H1 (cell line): ENCODE measurements at regions not wholly inside any gene's neighbourhood (a gene's known extent, or its start where the extent isn't known, plus 50 kb on each side); places are given as distances from the start of the nearest gene placed in this dataset.

Source experiments
- CTCF ChIA-PET: fragments of 300-600 bp; sonication (Branson Sonifier 250); formaldehyde crosslinking; loops from one replicate; lab custom pipeline; 2021; ENCODE audit not compliant: partially characterized antibody; lab: Charles Lee
- POLR2A ChIA-PET: fragments of 300-600 bp; sonication (Branson Sonifier 250); formaldehyde crosslinking; loops from one replicate; lab custom pipeline; 2021; ENCODE audit warnings: inconsistent platforms; ENCODE audit not compliant: partially characterized antibody; lab: Charles Lee
- DNase-seq, 2 experiments: peaks; one replicate each; pipeline versions ENCODE4 v3.0.0 to v3.0.0-alpha.2; 2010 to 2022; ENCODE audit warnings: low spot score in 2 of 2, low read depth in 1 of 2, mixed read lengths in 1 of 2
- FAIRE-seq: peaks from 2 replicates; lab custom pipeline; 2011; peaks lifted over from hg19 to GRCh38; lab: Jason Lieb, UNC
- H2AFZ ChIP-seq: 2 replicates; pipeline ENCODE4 v1.8.1; 2012; ENCODE audit warnings: low read length, inconsistent platforms
- H2AK5ac ChIP-seq: 2 replicates; pipeline ENCODE4 v1.6.1; 2013; ENCODE audit warnings: low read depth, low read length
- H2BK120ac ChIP-seq: replicated peaks from 2 replicates; pipeline ENCODE3; 2013; ENCODE audit warnings: low read depth, low read length, inconsistent platforms
- H2BK12ac ChIP-seq: 2 replicates; pipeline ENCODE4 v1.6.1; 2013; ENCODE audit warnings: low read depth, low read length
- H2BK15ac ChIP-seq: 2 replicates; pipeline ENCODE4 v1.6.1; 2013; ENCODE audit warnings: low read length
- H2BK20ac ChIP-seq: 2 replicates; pipeline ENCODE4 v1.6.1; 2013; ENCODE audit warnings: low read length
- H2BK5ac ChIP-seq: 2 replicates; pipeline ENCODE4 v1.6.1; 2013; ENCODE audit warnings: low read depth, low read length
- H3K14ac ChIP-seq: 2 replicates; pipeline ENCODE4 v1.6.1; 2013; ENCODE audit warnings: inconsistent platforms; ENCODE audit not compliant: insufficient read length
- H3K18ac ChIP-seq: 2 replicates; pipeline ENCODE4 v1.6.1; 2013; ENCODE audit warnings: low read length; ENCODE audit errors: extremely low read depth
- H3K23ac ChIP-seq: 2 replicates; pipeline ENCODE4 v1.6.1; 2013; ENCODE audit warnings: inconsistent platforms; ENCODE audit not compliant: insufficient read length
- H3K23me2 ChIP-seq: 2 replicates; pipeline ENCODE4 v1.6.1; 2013; ENCODE audit warnings: low read depth, low read length
- H3K27ac ChIP-seq: 2 replicates; pipeline ENCODE4 v1.6.1; 2011; ENCODE audit warnings: low read depth, low read length, inconsistent platforms
- H3K27me3 ChIP-seq, 4 experiments: replicated peaks in 1 of 4; 1 replicate in 1 of 4; 2 replicates in 3 of 4; pipeline versions ENCODE4 v1.6.1 to v1.8.1; 2011 to 2013; ENCODE audit warnings: low read length in 3 of 4, mild to moderate bottlenecking in 3 of 4, inconsistent platforms in 2 of 4, mixed read lengths in 2 of 4, moderate library complexity in 1 of 4; ENCODE audit not compliant: control insufficient read depth in 3 of 4, insufficient read depth in 3 of 4; ENCODE audit errors: extremely low read depth in 1 of 4
- H3K36me3 ChIP-seq, 4 experiments: 2 replicates each; pipeline versions ENCODE4 v1.6.1 to v1.8.1; 2011 to 2013; ENCODE audit warnings: mild to moderate bottlenecking in 4 of 4, low read length in 3 of 4, moderate library complexity in 2 of 4, control low read depth in 1 of 4, inconsistent platforms in 1 of 4; ENCODE audit not compliant: insufficient read depth in 4 of 4, control insufficient read depth in 2 of 4
- H3K4ac ChIP-seq: replicated peaks from 2 replicates; pipeline ENCODE3; 2013; ENCODE audit warnings: low read length, low read depth, mixed read lengths, inconsistent platforms; ENCODE audit not compliant: insufficient read length
- H3K4me1 ChIP-seq, 4 experiments: replicated peaks in 1 of 4; 1 replicate in 1 of 4; 2 replicates in 3 of 4; pipeline versions ENCODE4 v1.6.1 to v1.8.1; 2011 to 2013; ENCODE audit warnings: low read length in 3 of 4, inconsistent platforms in 2 of 4, mixed read lengths in 1 of 4; ENCODE audit not compliant: insufficient read depth in 4 of 4, control insufficient read depth in 3 of 4
- H3K4me2 ChIP-seq, 2 experiments: 2 replicates each; pipeline versions ENCODE4 v1.6.1 to v1.8.1; 2011 to 2013; ENCODE audit warnings: low read depth in 2 of 2, low read length in 2 of 2, control low read depth in 1 of 2, inconsistent platforms in 1 of 2, mild to moderate bottlenecking in 1 of 2; ENCODE audit not compliant: insufficient read depth in 1 of 2
- H3K4me3 ChIP-seq, 4 experiments: fragments of 200-600, 300-600 bp in 1 of 4; sonication (generic), shearing (Covaris generic), sonication (Bioruptor Twin) in 1 of 4; 2 replicates each; pipeline versions ENCODE4 v1.5.1 to v1.8.1; 2011 to 2016; ENCODE audit warnings: low read length in 4 of 4, low read depth in 3 of 4, control low read depth in 2 of 4, inconsistent platforms in 2 of 4, mild to moderate bottlenecking in 2 of 4, mixed read lengths in 1 of 4, moderate library complexity in 1 of 4; ENCODE audit not compliant: insufficient read depth in 2 of 4; ENCODE audit errors: extremely low read depth in 1 of 4
- H3K56ac ChIP-seq: replicated peaks from 2 replicates; pipeline ENCODE3; 2013; ENCODE audit warnings: low read depth, mild to moderate bottlenecking, mixed read lengths, low read length, inconsistent platforms; ENCODE audit not compliant: insufficient read length
- H3K79me1 ChIP-seq: 2 replicates; pipeline ENCODE4 v1.6.1; 2013; ENCODE audit warnings: low read depth, low read length, control low read depth
- H3K79me2 ChIP-seq, 2 experiments: 2 replicates each; pipeline versions ENCODE4 v1.6.1 to v1.8.1; 2012 to 2013; ENCODE audit warnings: low read length in 2 of 2, mild to moderate bottlenecking in 2 of 2, inconsistent platforms in 1 of 2; ENCODE audit not compliant: insufficient read depth in 2 of 2, control insufficient read depth in 1 of 2
- H3K9ac ChIP-seq, 4 experiments: replicated peaks in 1 of 4; 1 replicate in 1 of 4; 2 replicates in 3 of 4; pipeline versions ENCODE4 v1.6.1 to v1.8.1; 2011 to 2013; ENCODE audit warnings: low read depth in 3 of 4, low read length in 3 of 4, control low read depth in 2 of 4, mild to moderate bottlenecking in 2 of 4, moderate library complexity in 2 of 4, inconsistent platforms in 1 of 4; ENCODE audit errors: extremely low read depth in 1 of 4
- H3K9me3 ChIP-seq, 2 experiments: 2 replicates each; pipeline versions ENCODE4 v1.6.1 to v1.8.1; 2012 to 2013; ENCODE audit warnings: mild to moderate bottlenecking in 2 of 2, moderate library complexity in 2 of 2, control low read depth in 1 of 2, inconsistent platforms in 1 of 2, low read depth in 1 of 2, low read length in 1 of 2, mixed read lengths in 1 of 2; ENCODE audit not compliant: insufficient read depth in 2 of 2
- H4K20me1 ChIP-seq, 2 experiments: replicated peaks in 1 of 2; 2 replicates each; pipeline versions ENCODE3 to v1.8.1; 2011 to 2013; ENCODE audit warnings: inconsistent platforms in 2 of 2, low read length in 2 of 2, mild to moderate bottlenecking in 1 of 2; ENCODE audit not compliant: insufficient read depth in 2 of 2, control insufficient read depth in 1 of 2
- H4K5ac ChIP-seq: 2 replicates; pipeline ENCODE4 v1.6.1; 2013; ENCODE audit warnings: low read length, low read depth, mixed read lengths, inconsistent platforms; ENCODE audit not compliant: insufficient read length
- H4K8ac ChIP-seq: 2 replicates; pipeline ENCODE4 v1.8.0; 2013; ENCODE audit warnings: mild to moderate bottlenecking, moderate library complexity, low read length, inconsistent platforms; ENCODE audit not compliant: insufficient read depth; ENCODE audit errors: extremely low read depth
- H4K91ac ChIP-seq: replicated peaks from 2 replicates; pipeline ENCODE3; 2013; ENCODE audit warnings: low read length, mixed read lengths, inconsistent platforms; ENCODE audit not compliant: insufficient read length
- ASH2L ChIP-seq: fragments of 200-600, 300-600 bp; sonication (generic); IDR thresholded peaks from one replicate; pipeline ENCODE4 v1.7.1; 2017; ENCODE audit warnings: low read length
- ATF3 ChIP-seq: IDR thresholded peaks from 2 replicates; pipeline ENCODE4 v1.6.1; 2011; ENCODE audit warnings: low read depth, mild to moderate bottlenecking, low read length; ENCODE audit not compliant: insufficient read depth
- CEBPB ChIP-seq: IDR thresholded peaks from 2 replicates; pipeline ENCODE4 v1.6.1; 2012; ENCODE audit warnings: low read depth, low read length
- CHD1 ChIP-seq: IDR thresholded peaks from 2 replicates; pipeline ENCODE4 v1.6.1; 2012; ENCODE audit warnings: low read depth, low read length, improper control_type of control experiment
- CREB1 ChIP-seq: IDR thresholded peaks from 2 replicates; pipeline ENCODE4 v1.6.1; 2012; ENCODE audit warnings: inconsistent platforms
- GTF2F1 ChIP-seq: IDR thresholded peaks from 2 replicates; pipeline ENCODE4 v1.6.1; 2012; ENCODE audit warnings: low read depth, low read length, improper control_type of control experiment, borderline replicate concordance
- JUN ChIP-seq: IDR thresholded peaks from 2 replicates; pipeline ENCODE4 v1.6.1; 2011; ENCODE audit warnings: low read depth, mild to moderate bottlenecking, improper control_type of control experiment, low read length
- KDM4A ChIP-seq: IDR thresholded peaks from one replicate; pipeline ENCODE4 v1.7.1; 2012; ENCODE audit warnings: low read depth, mild to moderate bottlenecking, moderate library complexity, low read length, inconsistent platforms; ENCODE audit not compliant: severe bottlenecking
- MAX ChIP-seq: IDR thresholded peaks from 2 replicates; pipeline ENCODE4 v1.6.1; 2012; ENCODE audit warnings: inconsistent platforms
- RNF2 ChIP-seq: fragments of 200-900, 300-1000 bp; sonication (generic); IDR thresholded peaks from 2 replicates; pipeline ENCODE4 v1.7.1; 2016; ENCODE audit warnings: borderline replicate concordance, low read depth, mild to moderate bottlenecking, antibody characterized with exemption, low read length; ENCODE audit not compliant: poor library complexity, severe bottlenecking; ENCODE audit errors: missing control alignments
- RXRA ChIP-seq: IDR thresholded peaks from 2 replicates; pipeline ENCODE4 v1.6.1; 2011; ENCODE audit warnings: low read depth, mild to moderate bottlenecking, low read length, moderate library complexity; ENCODE audit not compliant: insufficient read depth
- SAP30 ChIP-seq: fragments of 300-600 bp; sonication (generic); IDR thresholded peaks from 2 replicates; pipeline ENCODE4 v1.7.1; 2012; ENCODE audit warnings: low read length, moderate library complexity, mild to moderate bottlenecking, inconsistent platforms; ENCODE audit not compliant: insufficient read depth, insufficient replicate concordance
- SIX5 ChIP-seq: IDR thresholded peaks from 2 replicates; pipeline ENCODE4 v1.6.1; 2011; ENCODE audit warnings: mild to moderate bottlenecking, low read depth, low read length
- WGBS, 2 experiments: shearing (Covaris generic) in 1 of 2; methylation state at CpG; one replicate each; pipeline versions ENCODE4 v1.1.6 to v1.1.7; 2013 to 2015; ENCODE audit warnings: low lambda C conversion rate in 2 of 2, mixed read lengths in 2 of 2, inconsistent platforms in 1 of 2, low coverage in 1 of 2, missing lambda C conversion rate in 1 of 2; ENCODE audit not compliant: insufficient replicate concordance in 2 of 2, insufficient coverage in 1 of 2, insufficient read length in 1 of 2; ENCODE audit errors: extremely low coverage in 1 of 2, missing lambda C conversion rate in 1 of 2; 5-methylcytosine and 5-hydroxymethylcytosine counted together
- TF ChIP-seq, protein P1 (sequence below): IDR thresholded peaks from 2 replicates; pipeline ENCODE4 v1.6.1; 2012; ENCODE audit warnings: inconsistent platforms

DNA sequence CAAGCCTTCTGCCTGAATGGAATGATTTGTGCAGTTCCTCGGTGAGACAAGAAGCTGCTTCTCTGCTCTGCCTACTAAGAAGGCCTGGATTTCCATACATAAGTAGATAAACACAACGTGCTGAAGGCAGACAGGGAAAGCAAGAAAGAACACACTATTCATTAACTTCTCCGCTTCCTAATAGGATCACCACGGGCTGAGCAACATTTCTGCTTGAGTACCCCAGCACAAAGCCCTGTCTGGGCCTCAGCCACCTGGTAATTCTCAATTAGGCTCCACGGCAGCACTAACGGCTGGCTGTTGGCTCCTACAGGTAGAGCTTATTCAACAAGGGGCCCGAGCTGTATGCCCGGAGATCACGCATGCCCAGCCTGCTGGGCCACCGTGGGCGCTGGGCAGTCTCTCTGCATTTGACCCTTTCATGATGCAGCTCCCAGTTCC is 1156.6 kb downstream of the TBC1D22A start:
- POLR2A ChIA-PET: no interaction called here
- TF ChIP-seq GTF2F1 (no peak), JUN (no peak), ASH2L (no peak), MAX (no peak), CEBPB (no peak), CREB1 (no peak), SAP30 (no peak), RXRA (no peak), RNF2 (no peak), CHD1 (no peak), KDM4A (no peak), ATF3 (no peak), SIX5 (no peak)
- TF ChIP-seq, protein P1, sequence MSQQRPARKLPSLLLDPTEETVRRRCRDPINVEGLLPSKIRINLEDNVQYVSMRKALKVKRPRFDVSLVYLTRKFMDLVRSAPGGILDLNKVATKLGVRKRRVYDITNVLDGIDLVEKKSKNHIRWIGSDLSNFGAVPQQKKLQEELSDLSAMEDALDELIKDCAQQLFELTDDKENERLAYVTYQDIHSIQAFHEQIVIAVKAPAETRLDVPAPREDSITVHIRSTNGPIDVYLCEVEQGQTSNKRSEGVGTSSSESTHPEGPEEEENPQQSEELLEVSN: no peak

More for the DNA sequence above, 1156.6 kb downstream of the TBC1D22A start:
- H3K79me2 ChIP-seq: no peaks in the 10 kb centered on the region
- H3K4me3 ChIP-seq: no peak overlapping the region
- no peak overlapping the region for H3K23ac ChIP-seq
- no peaks in the 10 kb centered on the region for H3K27me3 ChIP-seq
- no peaks in the 10 kb centered on the region; the same call in 1 of the 2 replicates for H3K23me2 ChIP-seq
- WGBS, 2 experiments: 81% methylated on average over 11 of the region's 11 CpGs; no CpG with 5 or more reads in 1 of the 2 experiments
- H3K79me1 ChIP-seq: no peaks in the 10 kb centered on the region
- H2BK12ac ChIP-seq: no peak overlapping the region
- no peak overlapping the region for H3K9ac ChIP-seq
- H4K5ac ChIP-seq: no peak overlapping the region
- H2BK20ac ChIP-seq: no peak overlapping the region
- H3K9me3 ChIP-seq: peaks cover 49 to 75% of the 10 kb centered on the region in 2 experiments
- H3K36me3 ChIP-seq: no peaks in the 10 kb centered on the region
- no peak overlapping the region for H3K18ac ChIP-seq
- H2BK5ac ChIP-seq: no peak overlapping the region
- no peak overlapping the region for H2AK5ac ChIP-seq
- H3K4me2 ChIP-seq: no peak overlapping the region
- H2BK120ac ChIP-seq: no peak overlapping the region
- no peak overlapping the region for H3K56ac ChIP-seq
- FAIRE-seq: no peak
- H3K4ac ChIP-seq: no peak overlapping the region
- no peak overlapping the region for H4K91ac ChIP-seq
- no peaks in the 10 kb centered on the region for H3K4me1 ChIP-seq
- CTCF ChIA-PET: no interaction called here
- H3K14ac ChIP-seq: no peak overlapping the region
- H4K8ac ChIP-seq: no peak overlapping the region
- H3K27ac ChIP-seq: no peak overlapping the region
- no peak overlapping the region for H2BK15ac ChIP-seq
- no peak overlapping the region for H2AFZ ChIP-seq
- no peaks in the 10 kb centered on the region for H4K20me1 ChIP-seq
- DNase-seq: no peak
